HCT116 (cell line): ENCODE measurements at regions not wholly inside any gene's neighbourhood (a gene's known extent, or its start where the extent isn't known, plus 50 kb on each side); places are given as distances from the start of the nearest gene placed in this dataset.

Experiments
- ATAC-seq: fragments of 200-7000 bp; cut with Tn5 transposase; 2 replicates; pipeline ENCODE4 v1.9.1; 2020; ENCODE audit warnings: mild to moderate bottlenecking, moderate library complexity
- BruUV-seq: library from RNA; stranded (reverse); fragments of 400-500 nt; replicated peaks from 2 replicates; lab custom pipeline; 2021; lab: Mats Ljungman, UMichigan
- CTCF ChIA-PET: fragments of 300-600 bp; sonication (Branson Sonifier 250); formaldehyde crosslinking; loops from one replicate; lab custom pipeline; 2021; ENCODE audit warnings: antibody characterized with exemption; lab: Charles Lee
- POLR2A ChIA-PET: fragments of 300-600, 350-600 bp; sonication (Branson Sonifier 250); formaldehyde crosslinking; loops from one replicate; lab custom pipeline; 2021; ENCODE audit warnings: antibody characterized with exemption; lab: Charles Lee
- RAD21 ChIA-PET, 2 experiments: fragments of 300-600 bp; sonication (Branson Sonifier 250); formaldehyde crosslinking; loops; one replicate each; lab custom pipeline; 2023; ENCODE audit warnings: low total read pairs in 2 of 2; ENCODE audit not compliant: uncharacterized antibody in 2 of 2, unreplicated experiment in 2 of 2, low non-redundant PET in 1 of 2; lab: Charles Lee
- DNase-seq: peaks from one replicate; pipeline ENCODE4 v3.0.0-alpha.2; 2010; ENCODE audit warnings: low read depth, low spot score
- H2AFZ ChIP-seq: fragments of 200-600 bp; shearing (Covaris generic), sonication (generic); 2 replicates; pipeline ENCODE4 v1.6.1; 2017; ENCODE audit warnings: low read depth, mixed run types, mixed read lengths, antibody characterized with exemption, low read length; ENCODE audit not compliant: poor library complexity, severe bottlenecking
- H3K27ac ChIP-seq: 2 replicates; pipeline ENCODE4 v1.5.1; 2012; ENCODE audit warnings: low read depth, low read length
- H3K27me3 ChIP-seq: fragments of 200-600 bp; sonication (generic); 2 replicates; pipeline ENCODE4 v1.6.1; 2016; ENCODE audit warnings: mixed run types, low read length, mixed read lengths; ENCODE audit not compliant: insufficient read depth
- H3K36me3 ChIP-seq, 2 experiments: fragments of 200-500 bp in 1 of 2; fragments of 200-600 bp in 1 of 2; sonication (Bioruptor generic) in 1 of 2; sonication (generic) in 1 of 2; 2 replicates each; pipeline versions ENCODE4 v1.5.1 to v1.6.1; 2014 to 2016; ENCODE audit warnings: low read length in 2 of 2, inconsistent platforms in 1 of 2, mixed read lengths in 1 of 2, mixed run types in 1 of 2; ENCODE audit not compliant: insufficient read depth in 2 of 2, control insufficient read depth in 1 of 2
- H3K4me1 ChIP-seq, 2 experiments: fragments of 200-600 bp in 1 of 2; sonication (generic) in 1 of 2; 2 replicates each; pipeline versions ENCODE4 v1.5.1 to v1.6.1; 2012 to 2017; ENCODE audit warnings: low read length in 2 of 2, inconsistent platforms in 1 of 2, mild to moderate bottlenecking in 1 of 2, mixed read lengths in 1 of 2, mixed run types in 1 of 2, moderate library complexity in 1 of 2; ENCODE audit not compliant: insufficient read depth in 2 of 2, control insufficient read depth in 1 of 2
- H3K4me2 ChIP-seq: fragments of 200-600 bp; sonication (generic); 2 replicates; pipeline ENCODE4 v1.6.1; 2017; ENCODE audit warnings: mixed run types, low read length, mixed read lengths
- H3K4me3 ChIP-seq, 2 experiments: fragments of 200-600 bp in 1 of 2; sonication (generic) in 1 of 2; replicated peaks in 1 of 2; 2 replicates each; pipeline ENCODE4 v1.5.1; 2011 to 2016; ENCODE audit warnings: low read length in 2 of 2, control low read depth in 1 of 2, low read depth in 1 of 2, mild to moderate bottlenecking in 1 of 2, mixed read lengths in 1 of 2, mixed run types in 1 of 2
- H3K79me2 ChIP-seq: fragments of 200-600 bp; sonication (generic); 2 replicates; pipeline ENCODE4 v1.6.1; 2017; ENCODE audit warnings: mild to moderate bottlenecking, mixed run types, low read length, moderate library complexity, mixed read lengths; ENCODE audit not compliant: insufficient read depth
- H3K9ac ChIP-seq: fragments of 200-600 bp; sonication (generic); 2 replicates; pipeline ENCODE4 v1.6.1; 2016; ENCODE audit warnings: low read length, mixed read lengths
- H3K9me2 ChIP-seq: fragments of 200-600 bp; sonication (generic), shearing (Covaris generic); 2 replicates; pipeline ENCODE4 v1.6.1; 2017; ENCODE audit warnings: mixed run types, mild to moderate bottlenecking, moderate library complexity; ENCODE audit not compliant: insufficient read depth
- H3K9me3 ChIP-seq, 2 experiments: fragments of 200-500 bp in 1 of 2; fragments of 200-600 bp in 1 of 2; sonication (Bioruptor generic) in 1 of 2; sonication (generic) in 1 of 2; 2 replicates each; pipeline ENCODE4 v1.6.1; 2014 to 2017; ENCODE audit warnings: low read length in 2 of 2, mixed read lengths in 2 of 2, inconsistent platforms in 1 of 2, low read depth in 1 of 2, mild to moderate bottlenecking in 1 of 2, mixed run types in 1 of 2, moderate library complexity in 1 of 2; ENCODE audit not compliant: control insufficient read depth in 1 of 2, insufficient read depth in 1 of 2
- H4K20me1 ChIP-seq: fragments of 200-600 bp; sonication (generic), shearing (Covaris generic); 2 replicates; pipeline ENCODE4 v1.6.1; 2017; ENCODE audit warnings: mixed run types, mild to moderate bottlenecking, moderate library complexity; ENCODE audit not compliant: insufficient read depth
- ATF3 ChIP-seq: IDR thresholded peaks from 2 replicates; pipeline ENCODE4 v1.6.1; 2012
- FOSL1 ChIP-seq: IDR thresholded peaks from 2 replicates; pipeline ENCODE4 v1.6.1; 2012; ENCODE audit warnings: low read depth
- MAX ChIP-seq: IDR thresholded peaks from 2 replicates; pipeline ENCODE4 v1.6.1; 2012
- POLR2A ChIP-seq: IDR thresholded peaks from 2 replicates; pipeline ENCODE4 v1.7.0; 2011; ENCODE audit warnings: borderline replicate concordance; ENCODE audit not compliant: insufficient read depth, insufficient read length; ENCODE audit errors: extremely low read depth
- POLR2AphosphoS5 ChIP-seq: IDR thresholded peaks from 2 replicates; pipeline ENCODE4 v1.6.1; 2011; ENCODE audit warnings: mild to moderate bottlenecking, low read depth, low read length, moderate library complexity
- RAD21 ChIP-seq: IDR thresholded peaks from 2 replicates; pipeline ENCODE4 v1.6.1; 2012; ENCODE audit warnings: low read depth, mild to moderate bottlenecking
- SP1 ChIP-seq: IDR thresholded peaks from 2 replicates; pipeline ENCODE4 v1.6.1; 2012; ENCODE audit warnings: low read depth
- SRF ChIP-seq: IDR thresholded peaks from 2 replicates; pipeline ENCODE4 v1.6.1; 2012; ENCODE audit warnings: low read depth
- YY1 ChIP-seq: IDR thresholded peaks from 2 replicates; pipeline ENCODE4 v1.6.1; 2011; ENCODE audit warnings: low read length, low read depth, moderate library complexity, mild to moderate bottlenecking; ENCODE audit not compliant: insufficient replicate concordance; ENCODE audit errors: extremely low read depth
- ZFX ChIP-seq: fragments of 450-650 bp; IDR thresholded peaks from 2 replicates; pipeline ENCODE4 v1.6.1; 2017
- ZNF274 ChIP-seq: fragments of 200-500 bp; sonication (Bioruptor generic); IDR thresholded peaks from 2 replicates; pipeline ENCODE4 v1.6.1; 2014; ENCODE audit warnings: mild to moderate bottlenecking, low read depth, low read length, inconsistent platforms
- intact Hi-C: fragments of 100-400 bp; cut with micrococcal nuclease; formaldehyde crosslinking; loops from 2 replicates; pipeline ENCODE4 v1.10.0; 2022

DNA sequence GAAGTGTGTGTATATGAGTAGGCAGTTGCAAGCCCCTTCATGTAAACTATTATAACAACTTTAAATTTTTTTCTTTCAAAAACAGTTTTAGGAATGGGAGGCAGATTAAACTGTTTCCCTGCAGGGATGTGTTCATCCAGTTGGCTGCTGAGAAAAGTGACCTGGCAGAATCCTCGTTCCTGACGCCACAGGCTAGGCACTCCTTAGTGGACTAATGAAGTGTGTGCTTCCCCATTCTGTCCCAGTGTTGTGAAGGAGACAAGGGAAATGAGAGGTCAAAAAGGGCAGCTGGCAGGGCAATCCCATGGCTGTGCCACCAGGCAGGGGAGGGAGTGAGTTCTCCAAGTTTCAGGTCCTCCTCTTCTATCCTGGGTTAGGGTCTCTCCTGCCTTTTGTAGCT, 59.8 kb downstream of the FOXD1 start:
- H3K79me2 ChIP-seq, result no peaks in the 10 kb centered on the region
- H3K4me2 ChIP-seq, result no peak overlapping the region
- H4K20me1 ChIP-seq, result no peaks in the 10 kb centered on the region
- no peak overlapping the region for H2AFZ ChIP-seq
- no TSS peak for BruUV-seq
- ATAC-seq (no peak), DNase-seq (no peak)
- CTCF ChIA-PET, result no interaction called here
- H3K9me3 ChIP-seq, result peaks cover 9 to 14% of the 10 kb centered on the region in 2 experiments
- no peaks in the 10 kb centered on the region for H3K9me2 ChIP-seq
- TF ChIP-seq FOSL1 (no peak), ZFX (no peak), SP1 (no peak), ZNF274 (no peak), POLR2A (no peak), ATF3 (no peak), MAX (no peak)
- RAD21 ChIA-PET, result no interaction called here
- H3K9ac ChIP-seq, result no peak overlapping the region
- H3K27me3 ChIP-seq, result no peaks in the 10 kb centered on the region
- H3K27ac ChIP-seq, result no peak overlapping the region
- H3K36me3 ChIP-seq, result no peaks in the 10 kb centered on the region
- no peak overlapping the region for H3K4me3 ChIP-seq
- peaks cover 0 to under 1% of the 10 kb centered on the region in 2 experiments; a peak in 1 of 4 replicates for H3K4me1 ChIP-seq
- POLR2A ChIA-PET, result no interaction called here
- intact Hi-C loops, result no loop called here

DNA sequence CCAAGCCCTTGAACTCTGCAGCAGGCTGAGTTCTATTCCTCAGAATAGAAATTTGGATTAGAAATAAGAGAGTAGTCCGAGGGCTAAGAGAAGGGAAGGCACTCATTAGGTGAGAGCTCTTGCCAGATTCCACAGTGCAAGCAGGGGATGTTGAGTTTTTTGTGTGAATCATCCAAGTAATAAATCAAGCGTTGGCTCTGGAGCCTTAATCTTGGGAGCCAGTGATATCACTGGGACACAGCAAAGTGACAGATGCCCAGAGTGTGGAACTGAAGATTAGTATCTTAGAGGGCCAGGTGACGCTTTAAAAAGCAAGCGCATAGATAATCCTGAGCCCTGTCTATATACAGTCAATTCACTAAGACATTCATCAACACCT, 60.3 kb downstream of the FOXD1 start:
- Histone ChIP-seq H2AFZ (no peak overlapping the region), H3K4me2 (no peak overlapping the region), H3K27ac (no peak overlapping the region), H4K20me1 (no peaks in the 10 kb centered on the region), H3K9me3 (peaks cover 9 to 14% of the 10 kb centered on the region in 2 experiments), H3K4me3 (no peak overlapping the region), H3K27me3 (no peaks in the 10 kb centered on the region), H3K9ac (no peak overlapping the region), H3K4me1 (no peaks in the 10 kb centered on the region), H3K9me2 (no peaks in the 10 kb centered on the region), H3K36me3 (no peaks in the 10 kb centered on the region), H3K79me2 (no peaks in the 10 kb centered on the region)
- no TSS peak for BruUV-seq
- ChIA-PET POLR2A (no interaction called here), RAD21 (no interaction called here), CTCF (no interaction called here)
- DNase-seq (no peak), ATAC-seq (no peak)
- intact Hi-C loops, result no loop called here
- TF ChIP-seq POLR2AphosphoS5 (no peak), SRF (no peak), FOSL1 (no peak), YY1 (no peak), RAD21 (no peak), MAX (no peak)
